ENCODE measurements at regions not wholly inside any gene's neighbourhood (a gene's known extent, or its start where the extent isn't known, plus 50 kb on each side); places are given as distances from the start of the nearest gene placed in this dataset.

- 85 to 95% (median 93%) methylated on average over 6 of the region's 6 CpGs for WGBS, 5 donors
- H3K27me3 ChIP-seq (replicated peaks in 1 of 7): peaks cover 0 to 18% (median 0%) of the 10 kb centered on the region in 7 donors
- DNase-seq: no peak
- no peak overlapping the region for H3K4me3 ChIP-seq
- H3K27ac ChIP-seq: no peak overlapping the region
- no peaks in the 10 kb centered on the region for H3K9me3 ChIP-seq
- intact Hi-C loops (cut with DNase I; ENCODE audit: low total_unique reads): no loop called here
- no peak for TF ChIP-seq POLR2AphosphoS5 (IDR thresholded peaks at IDR 0.05)
- TF ChIP-seq POLR2A (IDR thresholded peaks at IDR 0.05): no peak
- TF ChIP-seq, protein P1, sequence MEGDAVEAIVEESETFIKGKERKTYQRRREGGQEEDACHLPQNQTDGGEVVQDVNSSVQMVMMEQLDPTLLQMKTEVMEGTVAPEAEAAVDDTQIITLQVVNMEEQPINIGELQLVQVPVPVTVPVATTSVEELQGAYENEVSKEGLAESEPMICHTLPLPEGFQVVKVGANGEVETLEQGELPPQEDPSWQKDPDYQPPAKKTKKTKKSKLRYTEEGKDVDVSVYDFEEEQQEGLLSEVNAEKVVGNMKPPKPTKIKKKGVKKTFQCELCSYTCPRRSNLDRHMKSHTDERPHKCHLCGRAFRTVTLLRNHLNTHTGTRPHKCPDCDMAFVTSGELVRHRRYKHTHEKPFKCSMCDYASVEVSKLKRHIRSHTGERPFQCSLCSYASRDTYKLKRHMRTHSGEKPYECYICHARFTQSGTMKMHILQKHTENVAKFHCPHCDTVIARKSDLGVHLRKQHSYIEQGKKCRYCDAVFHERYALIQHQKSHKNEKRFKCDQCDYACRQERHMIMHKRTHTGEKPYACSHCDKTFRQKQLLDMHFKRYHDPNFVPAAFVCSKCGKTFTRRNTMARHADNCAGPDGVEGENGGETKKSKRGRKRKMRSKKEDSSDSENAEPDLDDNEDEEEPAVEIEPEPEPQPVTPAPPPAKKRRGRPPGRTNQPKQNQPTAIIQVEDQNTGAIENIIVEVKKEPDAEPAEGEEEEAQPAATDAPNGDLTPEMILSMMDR (IDR thresholded peaks at IDR 0.05 in 8 of 11, conservative IDR thresholded peaks at IDR 0.05 in 3 of 11): no peak
- H3K4me1 ChIP-seq: no peaks in the 10 kb centered on the region
- no peaks in the 10 kb centered on the region for H3K36me3 ChIP-seq
Measured at GRCh38 chr6:99036672-99037071, 88.9 kb upstream of the FBXL4 start.

GRCh38 chr6:99032396-99032795 is 84.7 kb upstream of the FBXL4 start:
- intact Hi-C loops (cut with DNase I; ENCODE audit: low total_unique reads): no loop called here
- no peak overlapping the region for H3K4me3 ChIP-seq
- peaks cover 0 to 11% (median 0%) of the 10 kb centered on the region in 7 donors for H3K27me3 ChIP-seq (replicated peaks in 1 of 7)
- no peak for DNase-seq
- H3K27ac ChIP-seq: no peak overlapping the region
- no peaks in the 10 kb centered on the region for H3K36me3 ChIP-seq
- WGBS, 5 donors: 63 to 74% (median 67%) methylated on average over 2 of the region's 2 CpGs
- H3K9me3 ChIP-seq: peaks cover 0 to under 1% (median 0%) of the 10 kb centered on the region in 8 donors
- TF ChIP-seq, protein P1 (IDR thresholded peaks at IDR 0.05 in 8 of 11, conservative IDR thresholded peaks at IDR 0.05 in 3 of 11): no peak
- TF ChIP-seq POLR2A (IDR thresholded peaks at IDR 0.05): no peak
- no peak for TF ChIP-seq POLR2AphosphoS5 (IDR thresholded peaks at IDR 0.05)
- H3K4me1 ChIP-seq: no peaks in the 10 kb centered on the region

GRCh38 chr6:99031957-99032356 is 84.2 kb upstream of the FBXL4 start:
- Histone ChIP-seq H3K9me3 (peaks cover 0 to 5% (median 0%) of the 10 kb centered on the region in 8 donors), H3K27me3 (replicated peaks in 1 of 7) (peaks cover 0 to 9% (median 0%) of the 10 kb centered on the region in 7 donors), H3K27ac (no peak overlapping the region), H3K4me3 (no peak overlapping the region), H3K36me3 (no peaks in the 10 kb centered on the region), H3K4me1 (no peaks in the 10 kb centered on the region)
- WGBS, 5 donors: 64 to 86% (median 82%) methylated on average over 4 of the region's 4 CpGs
- intact Hi-C loops (cut with DNase I; ENCODE audit: low total_unique reads): no loop called here
- TF ChIP-seq POLR2AphosphoS5 (IDR thresholded peaks at IDR 0.05) (no peak), POLR2A (IDR thresholded peaks at IDR 0.05) (no peak)
- TF ChIP-seq, protein P1 (IDR thresholded peaks at IDR 0.05 in 8 of 11, conservative IDR thresholded peaks at IDR 0.05 in 3 of 11): no peak
- no peak for DNase-seq

DNA sequence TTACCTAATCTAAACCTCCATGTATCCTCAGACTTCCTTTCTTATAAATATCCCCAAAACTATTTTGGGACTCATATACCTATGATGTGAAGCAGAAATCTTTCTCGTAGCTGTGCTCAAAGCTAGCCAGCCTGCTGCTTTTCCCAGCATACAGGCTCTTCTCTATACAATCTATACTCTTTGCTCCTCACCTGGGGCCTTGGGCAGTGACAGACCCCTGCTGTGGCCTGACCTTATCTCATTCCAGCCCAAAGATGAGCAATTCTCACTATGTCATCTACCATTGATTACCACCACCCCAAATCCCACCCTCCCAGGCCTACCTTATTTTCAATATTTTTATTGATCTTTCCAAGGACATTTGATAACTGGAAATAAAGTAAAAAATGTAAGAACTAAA is 83.2 kb upstream of the FBXL4 start:
- Histone ChIP-seq H3K27me3 (replicated peaks in 1 of 7) (peaks cover 0 to under 1% (median 0%) of the 10 kb centered on the region in 7 donors), H3K4me3 (no peak overlapping the region), H3K36me3 (no peaks in the 10 kb centered on the region), H3K4me1 (no peaks in the 10 kb centered on the region), H3K9me3 (peaks cover 0 to 16% (median 10%) of the 10 kb centered on the region in 8 donors), H3K27ac (no peak overlapping the region)
- no peak for DNase-seq
- intact Hi-C loops (cut with DNase I; ENCODE audit: low total_unique reads): no loop called here
- WGBS, 5 donors: 65 to 81% (median 68%) methylated on average over 1 of the region's 1 CpG
- TF ChIP-seq, protein P1 (IDR thresholded peaks at IDR 0.05 in 8 of 11, conservative IDR thresholded peaks at IDR 0.05 in 3 of 11): no peak
- no peak for TF ChIP-seq POLR2A (IDR thresholded peaks at IDR 0.05)
- TF ChIP-seq POLR2AphosphoS5 (IDR thresholded peaks at IDR 0.05): no peak
